Panc1 (cell line): ENCODE measurements at regions not wholly inside any gene's neighbourhood (a gene's known extent, or its start where the extent isn't known, plus 50 kb on each side); places are given as distances from the start of the nearest gene placed in this dataset.

Experiments
- ATAC-seq: fragments of 200-7000 bp; cut with Tn5 transposase; 2 replicates; pipeline ENCODE4 v1.9.1; 2020; ENCODE audit warnings: mild to moderate bottlenecking, moderate library complexity
- BruUV-seq: library from RNA; stranded (reverse); fragments of 400-500 nt; replicated peaks from 2 replicates; lab custom pipeline; 2021; lab: Mats Ljungman, UMichigan
- CTCF ChIA-PET: fragments of 300-600 bp; sonication (Branson Sonifier 250); formaldehyde crosslinking; loops from one replicate; lab custom pipeline; 2022; ENCODE audit warnings: antibody characterized with exemption; lab: Charles Lee
- POLR2A ChIA-PET: fragments of 300-600 bp; sonication (Branson Sonifier 250); formaldehyde crosslinking; loops from one replicate; lab custom pipeline; 2022; ENCODE audit warnings: antibody characterized with exemption; lab: Charles Lee
- DNase-seq: peaks from one replicate; pipeline ENCODE4 v3.0.0-alpha.2; 2010; ENCODE audit warnings: low read depth, low spot score
- H3K27ac ChIP-seq: 2 replicates; pipeline ENCODE4 v1.5.1; 2011; ENCODE audit warnings: mild to moderate bottlenecking, low read length, inconsistent platforms
- H3K27me3 ChIP-seq: fragments of 200-500 bp; sonication (Bioruptor generic); 2 replicates; pipeline ENCODE4 v1.6.0; 2014; ENCODE audit warnings: low read length, inconsistent platforms; ENCODE audit not compliant: control insufficient read depth, insufficient read depth
- H3K36me3 ChIP-seq: fragments of 200-500 bp; sonication (Bioruptor generic); 2 replicates; pipeline ENCODE4 v1.5.1; 2014; ENCODE audit warnings: inconsistent platforms, mild to moderate bottlenecking, low read length, moderate library complexity; ENCODE audit not compliant: control insufficient read depth, insufficient read depth
- H3K4me1 ChIP-seq: 2 replicates; pipeline ENCODE4 v1.5.1; 2011; ENCODE audit warnings: inconsistent platforms, mild to moderate bottlenecking, low read length, moderate library complexity; ENCODE audit not compliant: control insufficient read depth, insufficient read depth
- H3K4me3 ChIP-seq, 2 experiments: 2 replicates each; pipeline ENCODE4 v1.5.1; 2011 to 2012; ENCODE audit warnings: low read depth in 2 of 2, low read length in 2 of 2, mild to moderate bottlenecking in 2 of 2, inconsistent platforms in 1 of 2, moderate library complexity in 1 of 2
- H3K9me3 ChIP-seq: fragments of 200-500 bp; sonication (Bioruptor generic); 2 replicates; pipeline ENCODE4 v1.5.1; 2014; ENCODE audit warnings: low read depth, mild to moderate bottlenecking, inconsistent platforms, low read length, moderate library complexity; ENCODE audit not compliant: control insufficient read depth, insufficient read depth
- POLR2AphosphoS5 ChIP-seq: IDR thresholded peaks from 2 replicates; pipeline ENCODE4 v1.6.1; 2012; ENCODE audit warnings: mild to moderate bottlenecking, low read depth, low read length, moderate library complexity
- SIN3A ChIP-seq: IDR thresholded peaks from 2 replicates; pipeline ENCODE4 v1.6.1; 2012; ENCODE audit warnings: low read depth, mild to moderate bottlenecking, low read length, moderate library complexity, borderline replicate concordance; ENCODE audit not compliant: insufficient read depth
- TCF7L2 ChIP-seq: IDR thresholded peaks from 2 replicates; pipeline ENCODE4 v1.6.1; 2011; ENCODE audit warnings: mild to moderate bottlenecking, low read depth, low read length, inconsistent platforms
- in situ Hi-C: cut with HindIII; loops from 2 replicates; pipeline ENCODE4 v1.10.0; 2016; ENCODE audit warnings: low sequenced_read_pairs, low pct_unique_long_range_greater_than_20kb
- intact Hi-C: fragments of 100-400 bp; cut with micrococcal nuclease; formaldehyde crosslinking; loops from one replicate; pipeline ENCODE4 v1.10.0; 2022; ENCODE audit not compliant: unreplicated experiment
- TF ChIP-seq, protein P1 (sequence below): fragments of 450-650 bp; IDR thresholded peaks from 2 replicates; pipeline ENCODE4 v1.5.1; 2017; ENCODE audit warnings: mild to moderate bottlenecking
- TF ChIP-seq, protein P2 (sequence below), 2 experiments: IDR thresholded peaks; 2 replicates each; pipeline ENCODE4 v1.6.1; 2011 to 2012; ENCODE audit warnings: low read depth in 2 of 2, control low read depth in 1 of 2, low read length in 1 of 2, mild to moderate bottlenecking in 1 of 2, moderate library complexity in 1 of 2; ENCODE audit not compliant: insufficient read depth in 1 of 2

- POLR2A ChIA-PET, result no interaction called here
- in situ Hi-C loops, result no loop called here
Measured at GRCh38 chr12:19021240-19021639, 108.3 kb upstream of the PLEKHA5 start.

GRCh38 chr12:19021646-19022045 is 107.9 kb upstream of the PLEKHA5 start:
- DNase-seq, result no peak
- intact Hi-C loops, result no loop called here
- CTCF ChIA-PET, result no interaction called here
- no TSS peak for BruUV-seq
- Histone ChIP-seq H3K4me1 (no peaks in the 10 kb centered on the region), H3K27ac (no peak overlapping the region), H3K9me3 (no peaks in the 10 kb centered on the region), H3K36me3 (no peaks in the 10 kb centered on the region), H3K4me3 (no peak overlapping the region), H3K27me3 (no peaks in the 10 kb centered on the region)
- no peak for ATAC-seq
- in situ Hi-C loops, result no loop called here
- POLR2A ChIA-PET, result no interaction called here
- TF ChIP-seq, protein P1, sequence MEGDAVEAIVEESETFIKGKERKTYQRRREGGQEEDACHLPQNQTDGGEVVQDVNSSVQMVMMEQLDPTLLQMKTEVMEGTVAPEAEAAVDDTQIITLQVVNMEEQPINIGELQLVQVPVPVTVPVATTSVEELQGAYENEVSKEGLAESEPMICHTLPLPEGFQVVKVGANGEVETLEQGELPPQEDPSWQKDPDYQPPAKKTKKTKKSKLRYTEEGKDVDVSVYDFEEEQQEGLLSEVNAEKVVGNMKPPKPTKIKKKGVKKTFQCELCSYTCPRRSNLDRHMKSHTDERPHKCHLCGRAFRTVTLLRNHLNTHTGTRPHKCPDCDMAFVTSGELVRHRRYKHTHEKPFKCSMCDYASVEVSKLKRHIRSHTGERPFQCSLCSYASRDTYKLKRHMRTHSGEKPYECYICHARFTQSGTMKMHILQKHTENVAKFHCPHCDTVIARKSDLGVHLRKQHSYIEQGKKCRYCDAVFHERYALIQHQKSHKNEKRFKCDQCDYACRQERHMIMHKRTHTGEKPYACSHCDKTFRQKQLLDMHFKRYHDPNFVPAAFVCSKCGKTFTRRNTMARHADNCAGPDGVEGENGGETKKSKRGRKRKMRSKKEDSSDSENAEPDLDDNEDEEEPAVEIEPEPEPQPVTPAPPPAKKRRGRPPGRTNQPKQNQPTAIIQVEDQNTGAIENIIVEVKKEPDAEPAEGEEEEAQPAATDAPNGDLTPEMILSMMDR, result no peak
- TF ChIP-seq TCF7L2 (no peak), SIN3A (no peak), POLR2AphosphoS5 (no peak)
- TF ChIP-seq, protein P2, sequence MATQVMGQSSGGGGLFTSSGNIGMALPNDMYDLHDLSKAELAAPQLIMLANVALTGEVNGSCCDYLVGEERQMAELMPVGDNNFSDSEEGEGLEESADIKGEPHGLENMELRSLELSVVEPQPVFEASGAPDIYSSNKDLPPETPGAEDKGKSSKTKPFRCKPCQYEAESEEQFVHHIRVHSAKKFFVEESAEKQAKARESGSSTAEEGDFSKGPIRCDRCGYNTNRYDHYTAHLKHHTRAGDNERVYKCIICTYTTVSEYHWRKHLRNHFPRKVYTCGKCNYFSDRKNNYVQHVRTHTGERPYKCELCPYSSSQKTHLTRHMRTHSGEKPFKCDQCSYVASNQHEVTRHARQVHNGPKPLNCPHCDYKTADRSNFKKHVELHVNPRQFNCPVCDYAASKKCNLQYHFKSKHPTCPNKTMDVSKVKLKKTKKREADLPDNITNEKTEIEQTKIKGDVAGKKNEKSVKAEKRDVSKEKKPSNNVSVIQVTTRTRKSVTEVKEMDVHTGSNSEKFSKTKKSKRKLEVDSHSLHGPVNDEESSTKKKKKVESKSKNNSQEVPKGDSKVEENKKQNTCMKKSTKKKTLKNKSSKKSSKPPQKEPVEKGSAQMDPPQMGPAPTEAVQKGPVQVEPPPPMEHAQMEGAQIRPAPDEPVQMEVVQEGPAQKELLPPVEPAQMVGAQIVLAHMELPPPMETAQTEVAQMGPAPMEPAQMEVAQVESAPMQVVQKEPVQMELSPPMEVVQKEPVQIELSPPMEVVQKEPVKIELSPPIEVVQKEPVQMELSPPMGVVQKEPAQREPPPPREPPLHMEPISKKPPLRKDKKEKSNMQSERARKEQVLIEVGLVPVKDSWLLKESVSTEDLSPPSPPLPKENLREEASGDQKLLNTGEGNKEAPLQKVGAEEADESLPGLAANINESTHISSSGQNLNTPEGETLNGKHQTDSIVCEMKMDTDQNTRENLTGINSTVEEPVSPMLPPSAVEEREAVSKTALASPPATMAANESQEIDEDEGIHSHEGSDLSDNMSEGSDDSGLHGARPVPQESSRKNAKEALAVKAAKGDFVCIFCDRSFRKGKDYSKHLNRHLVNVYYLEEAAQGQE (IDR thresholded peaks at IDR 0.05; ENCODE audit: insufficient read depth in 1 of 2, low read depth in 2 of 2, low read length in 1 of 2), result no peak

More at GRCh38 chr12:19021240-19021639, 108.3 kb upstream of the PLEKHA5 start:
- Histone ChIP-seq H3K27ac (no peak overlapping the region), H3K27me3 (no peaks in the 10 kb centered on the region), H3K9me3 (no peaks in the 10 kb centered on the region), H3K4me1 (no peaks in the 10 kb centered on the region), H3K4me3 (no peak overlapping the region), H3K36me3 (no peaks in the 10 kb centered on the region)
- no TSS peak for BruUV-seq
- intact Hi-C loops, result no loop called here
- TF ChIP-seq SIN3A (no peak), POLR2AphosphoS5 (no peak), TCF7L2 (no peak)
- TF ChIP-seq, protein P1, result no peak
- TF ChIP-seq, protein P2 (IDR thresholded peaks at IDR 0.05; ENCODE audit: insufficient read depth in 1 of 2, low read depth in 2 of 2, low read length in 1 of 2), result no peak
- ATAC-seq, result no peak
- no peak for DNase-seq
- CTCF ChIA-PET, result no interaction called here
